NCI-H446 treated with DMSO at 0.1 percent for 48 hours (cell line): ENCODE measurements at regions not wholly inside any gene's neighbourhood (a gene's known extent, or its start where the extent isn't known, plus 50 kb on each side); places are given as distances from the start of the nearest gene placed in this dataset.

Source experiments
- DNase-seq: peaks from one replicate; lab custom pipeline; 2025; lab: John Stamatoyannopoulos, UW

GRCh38 chr2:196315388-196316049, 144.1 kb upstream of the STK17B start:
- no peak for DNase-seq

GRCh38 chr2:196316050-196316430, 144.7 kb upstream of the STK17B start:
- DNase-seq: no peak

- no peak for DNase-seq
Measured at GRCh38 chr2:196318517-196319377, 147.4 kb upstream of the STK17B start.

GRCh38 chr2:196322973-196323810, 151.8 kb upstream of the STK17B start:
- no peak for DNase-seq

- DNase-seq: no peak
Measured at GRCh38 chr2:196324211-196324610, 152.8 kb upstream of the STK17B start.

GRCh38 chr2:196328088-196328680, 156.8 kb upstream of the STK17B start:
- no peak for DNase-seq

- DNase-seq: no peak
Measured at GRCh38 chr2:196329959-196330358, 158.6 kb upstream of the STK17B start.

GRCh38 chr2:196330645-196331044, 159.3 kb upstream of the STK17B start:
- DNase-seq: no peak

- DNase-seq: no peak
Measured at GRCh38 chr2:196331143-196331542, 159.8 kb upstream of the STK17B start.

GRCh38 chr2:196331851-196332250, 160.5 kb upstream of the STK17B start:
- DNase-seq: no peak

GRCh38 chr2:196333397-196333796, 162.0 kb upstream of the STK17B start:
- no peak for DNase-seq

- DNase-seq: no peak
Measured at GRCh38 chr2:196334710-196335109, 163.3 kb upstream of the STK17B start.

GRCh38 chr2:196335221-196335634, 163.8 kb upstream of the STK17B start:
- no peak for DNase-seq

GRCh38 chr2:196336207-196336606, 164.8 kb upstream of the STK17B start:
- no peak for DNase-seq

GRCh38 chr2:196336715-196337114, 165.3 kb upstream of the STK17B start:
- no peak for DNase-seq

GRCh38 chr2:196337208-196337953, 166.0 kb upstream of the STK17B start:
- DNase-seq: peak; percentile 5

- no peak for DNase-seq
Measured at GRCh38 chr2:196338440-196338839, 167.1 kb upstream of the STK17B start.

GRCh38 chr2:196341277-196341841, 170.0 kb upstream of the STK17B start:
- DNase-seq: no peak

GRCh38 chr2:196344397-196344796, 173.0 kb upstream of the STK17B start:
- DNase-seq: no peak

- DNase-seq: no peak
Measured at GRCh38 chr2:196353717-196354116, 182.3 kb upstream of the STK17B start.

- no peak for DNase-seq
Measured at GRCh38 chr2:196354186-196354585, 182.8 kb upstream of the STK17B start.
